ENCODE measurements at regions not wholly inside any gene's neighbourhood (a gene's known extent, or its start where the extent isn't known, plus 50 kb on each side); places are given as distances from the start of the nearest gene placed in this dataset.
A peak's percentile ranks its signal among the peaks of the same experiment; 100 is the strongest.

GRCh38 chr2:164439885-164440284, 181.4 kb downstream of the GRB14 start:
- Histone ChIP-seq H3K27ac (no peak overlapping the region), H3K9ac (ENCODE audit: low read depth in 2 of 2, low read length in 2 of 2) (no peak overlapping the region), H3K36me3 (no peaks in the 10 kb centered on the region), H3K9me3 (no peaks in the 10 kb centered on the region), H3K4me3 (no peak overlapping the region), H3K27me3 (no peaks in the 10 kb centered on the region), H3K4me1 (no peaks in the 10 kb centered on the region)
- no peak for DNase-seq
- intact Hi-C loops (cut with DNase I): no loop called here
- no peak for TF ChIP-seq CTCF (IDR thresholded peaks at IDR 0.05)

GRCh38 chr2:164439235-164439634, 182.0 kb downstream of the GRB14 start:
- intact Hi-C loops (cut with DNase I): no loop called here
- no peak for DNase-seq
- H3K36me3 ChIP-seq: no peaks in the 10 kb centered on the region

GRCh38 chr2:164438490-164439205, 182.6 kb downstream of the GRB14 start:
- Histone ChIP-seq H3K4me3 (no peak overlapping the region), H3K9ac (ENCODE audit: low read depth in 2 of 2, low read length in 2 of 2) (no peak overlapping the region), H3K27me3 (no peaks in the 10 kb centered on the region), H3K4me1 (no peaks in the 10 kb centered on the region), H3K9me3 (no peaks in the 10 kb centered on the region), H3K27ac (no peak overlapping the region), H3K36me3 (no peaks in the 10 kb centered on the region)
- no peak for TF ChIP-seq CTCF (IDR thresholded peaks at IDR 0.05)
- intact Hi-C loops (cut with DNase I): no loop called here
- DNase-seq: no peak

More at GRCh38 chr2:164439235-164439634, 182.0 kb downstream of the GRB14 start:
- no peak for TF ChIP-seq CTCF (IDR thresholded peaks at IDR 0.05)
- Histone ChIP-seq H3K9me3 (no peaks in the 10 kb centered on the region), H3K27ac (no peak overlapping the region), H3K27me3 (no peaks in the 10 kb centered on the region), H3K9ac (ENCODE audit: low read depth in 2 of 2, low read length in 2 of 2) (no peak overlapping the region), H3K4me3 (no peak overlapping the region), H3K4me1 (no peaks in the 10 kb centered on the region)

- intact Hi-C loops (cut with DNase I): no loop called here
- DNase-seq: no peak
Measured at GRCh38 chr2:164436131-164436530, 185.2 kb downstream of the GRB14 start.

GRCh38 chr2:164430166-164430783, 191.0 kb downstream of the GRB14 start:
- DNase-seq: peak; percentile 18
- Histone ChIP-seq H3K9ac (ENCODE audit: low read depth in 2 of 2, low read length in 2 of 2) (no peak overlapping the region), H3K4me3 (no peak overlapping the region), H3K27ac (no peak overlapping the region), H3K4me1 (no peaks in the 10 kb centered on the region), H3K27me3 (no peaks in the 10 kb centered on the region), H3K36me3 (no peaks in the 10 kb centered on the region), H3K9me3 (no peaks in the 10 kb centered on the region)
- intact Hi-C loops (cut with DNase I): no loop called here
- no peak for TF ChIP-seq CTCF (IDR thresholded peaks at IDR 0.05)

More at GRCh38 chr2:164436131-164436530, 185.2 kb downstream of the GRB14 start:
- Histone ChIP-seq H3K4me1 (no peaks in the 10 kb centered on the region), H3K27me3 (no peaks in the 10 kb centered on the region), H3K27ac (no peak overlapping the region), H3K36me3 (no peaks in the 10 kb centered on the region), H3K9ac (ENCODE audit: low read depth in 2 of 2, low read length in 2 of 2) (no peak overlapping the region), H3K4me3 (no peak overlapping the region), H3K9me3 (no peaks in the 10 kb centered on the region)
- TF ChIP-seq CTCF (IDR thresholded peaks at IDR 0.05): no peak

All from colonic mucosa (tissue), 4 donors.